Lung (tissue), 11 donors: ENCODE measurements at regions not wholly inside any gene's neighbourhood (a gene's known extent, or its start where the extent isn't known, plus 50 kb on each side); places are given as distances from the start of the nearest gene placed in this dataset.
"Not testable (repeated sequence)": the region's sequence is repeated elsewhere in the genome, so short reads cannot be mapped to it uniquely, and the experiment has no call there.

ENCODE experiments used
- ATAC-seq: fragments of 200-7000 bp; cut with Tn5 transposase; one replicate; pipeline ENCODE4 v1.9.1; 2020; ENCODE audit warnings: moderate number of reproducible peaks; ENCODE audit not compliant: insufficient read depth, low FRiP score
- DNase-seq, 3 donors: peaks; one replicate each; pipeline ENCODE4 v3.0.0-alpha.2; 2013 to 2017
- H3K27ac ChIP-seq, 2 donors: one replicate each; pipeline ENCODE4 v1.5.1; 2013; ENCODE audit warnings: mild to moderate bottlenecking in 2 of 2, moderate library complexity in 2 of 2, control low read depth in 1 of 2, inconsistent platforms in 1 of 2, low read depth in 1 of 2, low read length in 1 of 2
- H3K27me3 ChIP-seq, 3 donors: one replicate each; pipeline ENCODE4 v1.5.1; 2013; ENCODE audit warnings: low read length in 2 of 3; ENCODE audit not compliant: control insufficient read depth in 3 of 3, insufficient read depth in 3 of 3
- H3K36me3 ChIP-seq, 4 donors: one replicate each; pipeline ENCODE4 v1.5.1; 2013; ENCODE audit warnings: low read length in 4 of 4, mild to moderate bottlenecking in 1 of 4, moderate library complexity in 1 of 4; ENCODE audit not compliant: control insufficient read depth in 4 of 4, insufficient read depth in 4 of 4
- H3K4me1 ChIP-seq, 5 donors: one replicate each; pipeline ENCODE4 v1.5.1; 2013; ENCODE audit warnings: low read length in 5 of 5, mild to moderate bottlenecking in 2 of 5, moderate library complexity in 1 of 5; ENCODE audit not compliant: control insufficient read depth in 5 of 5, insufficient read depth in 5 of 5
- H3K4me3 ChIP-seq: one replicate; pipeline ENCODE4 v1.5.1; 2013; ENCODE audit warnings: mild to moderate bottlenecking, control low read depth, moderate library complexity
- H3K9ac ChIP-seq, 2 donors: one replicate each; pipeline ENCODE4 v1.5.1; 2013; ENCODE audit warnings: low read length in 2 of 2, control low read depth in 1 of 2; ENCODE audit not compliant: insufficient read depth in 1 of 2
- H3K9me3 ChIP-seq, 4 donors: one replicate each; pipeline ENCODE4 v1.5.1; 2013; ENCODE audit warnings: low read length in 3 of 4, mild to moderate bottlenecking in 1 of 4, moderate library complexity in 1 of 4; ENCODE audit not compliant: control insufficient read depth in 4 of 4, insufficient read depth in 3 of 4
- WGBS, 2 donors: extraction: QIAGEN DNeasy Blood & Tissue Kit; methylation state at CpG; one replicate each; pipeline ENCODE4 v1.1.7; 2013; 5-methylcytosine and 5-hydroxymethylcytosine counted together
- TF ChIP-seq, protein P1 (sequence below): IDR thresholded peaks from 2 replicates; pipeline ENCODE4 v1.5.1; 2012; ENCODE audit warnings: mild to moderate bottlenecking; ENCODE audit errors: control extremely low read depth, extremely low read depth
- donor health status: control.
- donor health status: control.
- donor health status: Bipolar disorder and iron deficiency.
- donor health status: healthy.
- donor health status: DM: yes; HTN: yes; CAD: no.

DNA sequence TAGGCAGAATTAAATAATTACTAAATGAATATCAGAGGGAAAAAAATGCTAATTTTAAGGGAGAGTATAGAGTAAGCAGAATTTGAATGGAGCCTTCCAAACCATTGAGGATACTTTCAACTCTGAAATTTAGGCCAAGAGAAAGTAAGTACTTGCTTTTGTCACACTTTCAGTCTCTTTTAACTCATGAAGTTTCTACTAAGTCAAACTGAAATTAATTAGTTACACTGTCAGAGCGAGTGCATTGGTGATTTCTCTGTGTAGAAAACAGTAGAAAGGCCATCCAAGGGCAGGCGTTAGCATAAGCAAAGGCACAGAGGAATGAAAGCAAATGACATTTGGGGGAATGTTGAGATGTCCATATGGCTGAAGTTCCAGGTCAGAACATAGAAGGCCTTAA lies 92.9 kb downstream of the PLEKHG1 start:
- H3K9me3 ChIP-seq: no peaks in the 10 kb centered on the region
- DNase-seq: no peak

DNA sequence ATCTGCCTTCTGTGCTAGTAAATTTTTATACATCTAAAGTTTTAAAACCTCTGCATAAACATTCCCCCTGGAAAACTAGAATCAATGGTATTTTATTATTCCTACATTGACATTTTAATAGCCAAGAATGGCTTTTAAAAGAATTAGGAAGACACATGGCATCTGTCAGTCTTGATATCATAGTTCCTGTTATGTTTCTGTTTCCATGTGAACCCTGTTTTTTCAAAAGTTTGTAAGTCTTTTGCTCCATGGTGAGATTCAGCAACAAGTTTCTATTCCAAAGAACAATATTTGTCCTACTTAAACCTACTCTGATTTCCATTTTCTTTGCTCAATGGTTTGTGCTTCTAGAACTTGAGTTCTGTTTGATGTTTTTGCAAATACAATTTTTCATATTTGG lies 95.2 kb downstream of the PLEKHG1 start:
- no peaks in the 10 kb centered on the region for H3K9me3 ChIP-seq
- no peak overlapping the region for H3K27ac ChIP-seq
- H3K9ac ChIP-seq: no peak overlapping the region
- peaks cover 0 to 14% (median 5%) of the 10 kb centered on the region in 5 donors for H3K4me1 ChIP-seq
- DNase-seq (peak in 1 of 3 donors; percentile 27), ATAC-seq (no peak)
- no peak overlapping the region for H3K4me3 ChIP-seq
- no peaks in the 10 kb centered on the region for H3K27me3 ChIP-seq
- no peaks in the 10 kb centered on the region for H3K36me3 ChIP-seq
- TF ChIP-seq, protein P1, sequence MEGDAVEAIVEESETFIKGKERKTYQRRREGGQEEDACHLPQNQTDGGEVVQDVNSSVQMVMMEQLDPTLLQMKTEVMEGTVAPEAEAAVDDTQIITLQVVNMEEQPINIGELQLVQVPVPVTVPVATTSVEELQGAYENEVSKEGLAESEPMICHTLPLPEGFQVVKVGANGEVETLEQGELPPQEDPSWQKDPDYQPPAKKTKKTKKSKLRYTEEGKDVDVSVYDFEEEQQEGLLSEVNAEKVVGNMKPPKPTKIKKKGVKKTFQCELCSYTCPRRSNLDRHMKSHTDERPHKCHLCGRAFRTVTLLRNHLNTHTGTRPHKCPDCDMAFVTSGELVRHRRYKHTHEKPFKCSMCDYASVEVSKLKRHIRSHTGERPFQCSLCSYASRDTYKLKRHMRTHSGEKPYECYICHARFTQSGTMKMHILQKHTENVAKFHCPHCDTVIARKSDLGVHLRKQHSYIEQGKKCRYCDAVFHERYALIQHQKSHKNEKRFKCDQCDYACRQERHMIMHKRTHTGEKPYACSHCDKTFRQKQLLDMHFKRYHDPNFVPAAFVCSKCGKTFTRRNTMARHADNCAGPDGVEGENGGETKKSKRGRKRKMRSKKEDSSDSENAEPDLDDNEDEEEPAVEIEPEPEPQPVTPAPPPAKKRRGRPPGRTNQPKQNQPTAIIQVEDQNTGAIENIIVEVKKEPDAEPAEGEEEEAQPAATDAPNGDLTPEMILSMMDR: no peak

More for the DNA sequence above, 92.9 kb downstream of the PLEKHG1 start:
- no peak for ATAC-seq
- no peak overlapping the region for H3K4me3 ChIP-seq
- H3K27me3 ChIP-seq: no peaks in the 10 kb centered on the region
- H3K4me1 ChIP-seq: peaks cover 2 to 16% (median 4%) of the 10 kb centered on the region in 5 donors
- WGBS, 2 donors: 90 to 94% methylated on average over 2 of the region's 2 CpGs
- H3K36me3 ChIP-seq: no peaks in the 10 kb centered on the region
- TF ChIP-seq, protein P1: no peak
- H3K9ac ChIP-seq: no peak overlapping the region
- H3K27ac ChIP-seq: no peak overlapping the region

DNA sequence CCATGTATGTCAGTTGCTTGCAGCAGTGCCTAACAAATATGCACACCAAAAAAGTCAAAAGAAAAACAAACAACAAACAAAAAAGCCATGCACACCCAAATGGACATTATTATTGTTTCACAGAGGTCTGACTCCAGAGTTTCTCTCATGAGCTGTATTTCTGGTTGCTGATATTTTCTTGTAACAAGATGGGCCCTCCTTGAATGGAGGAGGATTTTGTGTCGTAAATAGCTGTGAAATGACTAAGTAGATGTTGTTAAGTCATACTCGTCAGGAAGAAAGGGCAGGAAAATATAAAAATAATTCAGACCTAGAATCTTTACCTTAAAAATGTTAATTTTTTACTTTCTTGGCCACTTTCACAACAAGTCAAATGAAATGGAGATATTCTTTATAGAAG lies 96.0 kb downstream of the PLEKHG1 start:
- 81 to 86% methylated on average over 2 of the region's 2 CpGs for WGBS, 2 donors
- DNase-seq: no peak
- TF ChIP-seq, protein P1: no peak
- Histone ChIP-seq H3K27ac (no peak overlapping the region), H3K27me3 (no peaks in the 10 kb centered on the region), H3K4me1 (peaks cover 0 to 12% (median 5%) of the 10 kb centered on the region in 5 donors), H3K9ac (no peak overlapping the region), H3K36me3 (no peaks in the 10 kb centered on the region), H3K9me3 (no peaks in the 10 kb centered on the region), H3K4me3 (no peak overlapping the region)
- ATAC-seq: no peak

DNA sequence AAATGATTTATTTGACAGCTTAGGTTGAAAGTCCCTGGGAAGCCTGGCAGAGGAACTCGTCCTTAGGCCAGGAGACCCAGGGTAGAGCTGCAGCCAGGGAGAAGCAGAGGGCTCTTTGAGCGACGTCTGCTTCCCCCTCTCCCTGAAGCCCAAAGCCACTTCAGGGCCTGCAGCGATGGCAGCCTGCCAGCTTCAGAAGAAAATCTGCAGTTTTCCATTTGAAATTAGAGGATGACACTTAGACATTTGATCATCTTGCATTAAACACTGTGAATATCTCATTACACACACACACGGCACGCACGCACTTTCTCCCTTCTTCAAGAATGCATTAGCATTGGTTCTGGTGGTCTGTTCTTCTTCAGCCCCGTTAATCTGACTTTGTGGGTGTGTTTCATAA lies 96.5 kb downstream of the PLEKHG1 start:
- DNase-seq: peak in 2 of 3 donors; percentile 44 to 46
- Histone ChIP-seq H3K9ac (no peak overlapping the region), H3K36me3 (no peaks in the 10 kb centered on the region), H3K27me3 (no peaks in the 10 kb centered on the region), H3K27ac (no peak overlapping the region), H3K4me3 (peak overlapping the region; percentile 4), H3K4me1 (peaks cover 0 to 12% (median 5%) of the 10 kb centered on the region in 5 donors), H3K9me3 (no peaks in the 10 kb centered on the region)
- 70 to 80% methylated on average over 8 of the region's 8 CpGs for WGBS, 2 donors
- no peak for ATAC-seq
- TF ChIP-seq, protein P1: no peak

- peaks cover 0 to 12% (median 5%) of the 10 kb centered on the region in 5 donors for H3K4me1 ChIP-seq
- WGBS, 2 donors: 89 to 95% methylated on average over 3 of the region's 3 CpGs
- DNase-seq, H3K9ac ChIP-seq, H3K4me3 ChIP-seq, H3K27ac ChIP-seq, ATAC-seq, H3K9me3 ChIP-seq, H3K36me3 ChIP-seq, H3K27me3 ChIP-seq: not testable (repeated sequence)
Measured at GRCh38 chr6:150696918-150697317, 97.2 kb downstream of the PLEKHG1 start.
